ENCODE measurements at regions not wholly inside any gene's neighbourhood (a gene's known extent, or its start where the extent isn't known, plus 50 kb on each side); places are given as distances from the start of the nearest gene placed in this dataset.

DNA sequence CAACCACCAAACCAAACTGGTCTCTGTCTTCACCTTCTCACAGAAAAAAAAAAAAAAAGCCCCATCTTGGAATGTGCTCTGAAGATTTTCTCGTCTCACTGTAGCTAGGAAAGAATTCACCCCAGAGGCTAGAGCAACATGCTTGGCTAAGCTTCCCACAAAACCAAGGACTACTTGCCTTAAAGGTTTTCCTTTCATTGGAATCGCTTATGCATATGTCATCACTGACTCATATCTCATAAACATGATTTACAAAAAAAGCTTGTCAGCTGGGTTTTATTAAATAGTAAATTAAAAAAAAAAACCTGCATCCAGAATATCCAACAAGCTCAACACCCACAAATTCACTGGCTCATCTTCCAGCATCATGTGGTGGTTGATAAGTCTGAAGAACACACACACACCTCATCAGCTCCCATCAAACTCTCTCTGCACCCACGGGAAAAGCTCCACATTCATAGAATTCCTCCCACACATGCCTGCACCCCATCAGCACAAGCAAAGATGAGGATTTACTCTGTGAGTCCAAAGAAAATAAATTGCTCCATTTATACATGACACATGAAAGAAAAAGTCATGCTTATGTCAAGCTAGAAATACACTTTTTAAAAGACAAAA lies 182.0 kb upstream of the TRIB2 start:
- H3K27ac ChIP-seq (ENCODE audit: low read length), result no peak overlapping the region
- H3K4me1 ChIP-seq (ENCODE audit: insufficient read depth, low read length), result peaks cover 6% of the 10 kb centered on the region; the same call in 1 of the 2 replicates
- H3K9ac ChIP-seq (ENCODE audit: low read depth, low read length), result no peak overlapping the region
- H3K27me3 ChIP-seq (ENCODE audit: insufficient read depth, low read length), result no peaks in the 10 kb centered on the region
- no peaks in the 10 kb centered on the region for H3K9me3 ChIP-seq (ENCODE audit: insufficient read depth, low read depth, low read length)
- H3K36me3 ChIP-seq (ENCODE audit: insufficient read depth, low read depth, low read length), result no peaks in the 10 kb centered on the region
- H3K4me3 ChIP-seq (ENCODE audit: low read length), result no peak overlapping the region

DNA sequence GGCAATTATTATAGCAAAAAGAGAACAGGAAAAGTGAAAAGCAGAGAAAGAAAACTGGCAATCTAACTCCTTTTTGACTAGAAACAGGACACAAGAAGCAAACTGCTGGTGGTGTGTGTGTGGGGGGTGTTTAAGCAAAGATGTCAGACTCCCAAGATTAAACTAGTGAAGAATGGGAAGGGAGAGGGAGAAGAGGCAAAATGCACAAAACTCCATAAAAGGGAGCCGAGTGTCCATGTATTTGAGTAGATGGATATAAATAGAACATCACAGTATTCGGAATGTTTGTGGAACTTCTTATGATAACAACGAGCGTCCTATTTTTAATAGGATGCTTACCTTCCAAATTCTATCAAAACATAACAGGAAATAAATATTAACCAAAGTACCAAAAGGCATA lies 179.8 kb upstream of the TRIB2 start:
- Histone ChIP-seq H3K27me3 (ENCODE audit: insufficient read depth, low read length) (no peaks in the 10 kb centered on the region), H3K4me1 (ENCODE audit: insufficient read depth, low read length) (peaks cover 6% of the 10 kb centered on the region; the same call in 1 of the 2 replicates), H3K27ac (ENCODE audit: low read length) (no peak overlapping the region)

DNA sequence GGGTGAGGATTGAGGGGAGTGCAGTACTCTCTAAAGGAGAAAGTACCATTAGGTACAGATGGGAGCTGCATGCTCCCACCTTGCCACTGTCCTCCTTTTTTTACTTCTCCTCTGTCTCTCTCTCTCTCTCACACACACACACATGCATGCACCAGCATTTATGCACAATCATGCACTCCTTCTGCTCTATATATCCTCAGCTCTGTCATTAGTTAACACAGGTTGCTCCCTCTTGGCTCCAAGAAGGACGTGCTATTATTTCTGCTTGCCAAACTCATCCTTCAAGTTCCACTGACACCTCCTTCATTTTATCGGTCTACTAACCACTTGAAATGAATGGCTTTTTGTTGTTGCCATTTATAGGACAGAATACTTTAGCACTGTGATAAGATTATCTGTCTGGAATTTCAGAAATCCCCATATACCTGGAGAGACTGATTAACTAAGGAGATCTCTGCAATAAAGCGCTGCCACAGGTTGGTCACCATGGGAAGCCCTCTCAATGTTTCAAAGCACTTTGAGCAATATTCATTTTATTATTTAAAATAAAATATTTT lies 178.5 kb upstream of the TRIB2 start:
- no peaks in the 10 kb centered on the region for H3K27me3 ChIP-seq (ENCODE audit: insufficient read depth, low read length)
- H3K4me1 ChIP-seq (ENCODE audit: insufficient read depth, low read length), result peaks cover 6% of the 10 kb centered on the region; the same call in 1 of the 2 replicates
- no peak overlapping the region for H3K4me3 ChIP-seq (ENCODE audit: low read length)
- H3K9me3 ChIP-seq (ENCODE audit: insufficient read depth, low read depth, low read length), result no peaks in the 10 kb centered on the region
- no peaks in the 10 kb centered on the region for H3K36me3 ChIP-seq (ENCODE audit: insufficient read depth, low read depth, low read length)
- H3K9ac ChIP-seq (ENCODE audit: low read depth, low read length), result no peak overlapping the region
- H3K27ac ChIP-seq (ENCODE audit: low read length), result no peak overlapping the region

More for the DNA sequence above, 179.8 kb upstream of the TRIB2 start:
- Histone ChIP-seq H3K4me3 (ENCODE audit: low read length) (no peak overlapping the region), H3K9me3 (ENCODE audit: insufficient read depth, low read depth, low read length) (no peaks in the 10 kb centered on the region), H3K9ac (ENCODE audit: low read depth, low read length) (no peak overlapping the region), H3K36me3 (ENCODE audit: insufficient read depth, low read depth, low read length) (no peaks in the 10 kb centered on the region)

DNA sequence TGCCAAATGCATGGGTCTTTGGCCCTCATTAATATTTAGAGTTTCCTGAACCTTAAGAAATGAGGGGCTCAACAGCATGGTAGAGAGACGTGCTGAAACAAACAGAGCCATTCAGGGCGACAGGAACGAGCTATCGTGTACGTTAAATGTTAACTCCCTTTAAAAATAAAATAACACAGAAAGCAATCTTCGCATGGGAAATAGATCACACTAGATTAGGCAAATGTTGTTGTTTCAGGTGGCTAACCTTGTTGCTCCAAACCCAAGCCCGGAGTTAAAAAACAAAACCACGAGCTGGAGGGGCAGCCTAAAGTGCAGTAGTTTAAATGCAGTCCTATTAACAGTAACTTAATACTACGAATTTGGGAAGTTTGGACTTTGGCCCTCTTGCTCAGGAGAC lies 177.4 kb upstream of the TRIB2 start:
- no peak overlapping the region for H3K27ac ChIP-seq (ENCODE audit: low read length)
- H3K9ac ChIP-seq (ENCODE audit: low read depth, low read length), result no peak overlapping the region
- H3K4me3 ChIP-seq (ENCODE audit: low read length), result no peak overlapping the region
- H3K9me3 ChIP-seq (ENCODE audit: insufficient read depth, low read depth, low read length), result no peaks in the 10 kb centered on the region
- no peaks in the 10 kb centered on the region for H3K27me3 ChIP-seq (ENCODE audit: insufficient read depth, low read length)
- no peaks in the 10 kb centered on the region for H3K36me3 ChIP-seq (ENCODE audit: insufficient read depth, low read depth, low read length)
- peaks cover 3% of the 10 kb centered on the region; the same call in 1 of the 2 replicates for H3K4me1 ChIP-seq (ENCODE audit: insufficient read depth, low read length)

DNA sequence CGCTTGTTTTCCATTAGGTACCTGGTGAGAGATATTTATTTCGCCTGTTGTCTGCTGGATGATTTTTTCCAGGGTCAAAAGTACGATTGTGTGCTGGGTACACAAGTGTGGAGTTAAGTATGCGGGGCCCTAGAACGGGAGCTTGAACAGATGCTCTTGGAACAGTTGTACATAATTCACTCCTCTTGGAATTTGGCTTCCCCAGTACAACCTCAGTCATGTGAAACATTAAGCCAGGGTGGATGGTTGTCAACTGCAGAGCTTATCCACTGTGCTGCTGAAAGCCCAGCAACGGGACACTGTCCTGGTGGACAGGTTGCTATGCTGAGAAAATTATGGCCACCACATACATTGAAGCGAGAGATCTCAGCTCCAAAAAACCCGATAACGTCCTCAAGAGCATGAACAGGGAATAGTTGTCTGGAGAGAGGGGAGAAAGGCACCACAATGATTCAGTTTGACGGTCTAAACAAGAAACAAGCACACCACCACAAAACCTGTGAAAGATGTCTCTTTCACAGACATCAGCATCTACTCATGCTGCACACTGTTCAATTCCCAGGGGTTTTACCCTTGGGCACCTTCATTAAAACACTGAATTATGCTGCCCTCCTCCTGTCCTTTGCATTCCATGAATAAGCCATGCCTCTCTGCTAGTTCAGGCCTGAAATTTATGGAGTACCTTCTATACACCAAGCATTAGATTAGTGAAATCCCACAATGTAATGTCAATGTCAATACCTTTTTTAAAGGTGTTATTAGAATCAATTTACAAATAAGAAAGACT lies 176.8 kb upstream of the TRIB2 start:
- no peaks in the 10 kb centered on the region for H3K9me3 ChIP-seq (ENCODE audit: insufficient read depth, low read depth, low read length)
- H3K4me1 ChIP-seq (ENCODE audit: insufficient read depth, low read length), result 0 out of 2 replicates have a peak, but pooled peaks cover 2% of the 10 kb centered on the region
- no peak overlapping the region for H3K27ac ChIP-seq (ENCODE audit: low read length)
- no peaks in the 10 kb centered on the region for H3K36me3 ChIP-seq (ENCODE audit: insufficient read depth, low read depth, low read length)
- H3K9ac ChIP-seq (ENCODE audit: low read depth, low read length), result no peak overlapping the region
- H3K27me3 ChIP-seq (ENCODE audit: insufficient read depth, low read length), result no peaks in the 10 kb centered on the region
- H3K4me3 ChIP-seq (ENCODE audit: low read length), result no peak overlapping the region

DNA sequence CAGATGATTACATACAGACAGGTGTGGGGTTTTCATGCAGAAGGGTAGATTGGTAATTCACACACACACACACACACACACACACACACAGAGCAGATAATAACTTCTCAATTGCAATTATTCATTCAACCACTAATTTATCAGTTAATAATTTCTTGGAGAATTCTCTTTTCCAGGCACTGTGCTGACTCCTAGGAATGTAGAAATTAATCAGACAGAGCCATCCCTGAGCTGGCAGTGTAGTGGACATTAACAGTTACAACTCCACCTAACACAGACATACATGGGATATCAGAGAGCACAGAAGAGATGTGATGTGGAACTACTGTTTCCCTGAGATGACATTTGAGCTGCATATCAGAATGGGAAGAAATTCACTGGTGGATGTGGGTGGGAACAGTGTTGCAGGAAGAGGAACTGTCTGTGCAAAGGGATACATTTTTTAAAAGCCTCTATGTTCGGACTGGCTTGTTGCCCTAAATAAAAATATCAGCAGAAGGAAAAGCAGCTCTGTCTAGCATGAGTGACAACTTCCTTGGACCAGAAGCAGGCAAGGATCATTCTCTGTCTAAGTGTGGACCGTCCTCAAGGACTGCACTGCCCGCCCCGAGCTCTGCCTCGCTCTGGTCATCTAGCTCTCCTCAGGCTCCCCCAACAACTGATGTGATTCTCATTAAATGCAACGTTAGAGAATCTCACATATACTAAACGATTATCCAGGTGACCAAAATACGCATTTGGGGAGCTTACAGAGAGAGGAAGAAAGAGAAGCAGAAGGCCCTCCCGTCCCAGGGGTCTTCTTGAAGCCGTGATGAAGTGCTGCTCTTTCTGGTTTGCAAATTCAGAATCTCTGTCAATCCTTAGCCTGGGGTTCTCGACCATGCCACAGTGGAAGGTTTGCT lies 173.4 kb upstream of the TRIB2 start:
- no peak overlapping the region for H3K4me3 ChIP-seq (ENCODE audit: low read length)
- no peaks in the 10 kb centered on the region for H3K36me3 ChIP-seq (ENCODE audit: insufficient read depth, low read depth, low read length)
- H3K4me1 ChIP-seq (ENCODE audit: insufficient read depth, low read length), result no peaks in the 10 kb centered on the region
- H3K9ac ChIP-seq (ENCODE audit: low read depth, low read length), result no peak overlapping the region
- H3K27ac ChIP-seq (ENCODE audit: low read length), result no peak overlapping the region
- H3K9me3 ChIP-seq (ENCODE audit: insufficient read depth, low read depth, low read length), result no peaks in the 10 kb centered on the region
- H3K27me3 ChIP-seq (ENCODE audit: insufficient read depth, low read length), result no peaks in the 10 kb centered on the region

DNA sequence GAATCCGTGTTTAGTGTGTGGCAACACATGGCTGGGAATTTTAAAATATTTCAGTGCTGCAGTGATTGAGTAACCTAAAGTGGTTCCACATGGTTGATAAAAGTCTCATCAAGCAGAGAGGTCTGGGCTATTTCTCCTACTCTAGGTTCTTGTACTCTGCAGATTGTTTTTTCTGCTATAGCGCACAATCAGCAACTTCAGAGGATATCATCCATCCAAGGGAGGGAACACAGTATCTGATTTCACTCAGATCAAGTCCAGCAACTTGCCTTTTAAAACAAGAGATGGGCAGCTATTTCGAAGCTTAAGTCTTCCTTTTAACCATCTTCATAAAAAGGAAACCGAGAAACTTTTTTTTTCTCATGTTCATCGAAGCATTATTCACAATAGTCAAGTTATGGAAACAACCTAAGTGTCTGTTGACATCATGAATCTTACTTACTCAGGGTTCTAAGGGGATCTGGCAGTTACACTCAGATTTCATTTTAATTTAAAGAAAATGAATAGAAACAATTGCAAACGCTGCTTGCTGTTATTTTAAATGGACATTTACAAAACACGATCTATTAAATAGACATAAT lies 172.7 kb upstream of the TRIB2 start:
- no peaks in the 10 kb centered on the region for H3K36me3 ChIP-seq (ENCODE audit: insufficient read depth, low read depth, low read length)
- H3K9me3 ChIP-seq (ENCODE audit: insufficient read depth, low read depth, low read length), result no peaks in the 10 kb centered on the region
- 0 out of 2 replicates have a peak, but pooled peaks cover 5% of the 10 kb centered on the region for H3K4me1 ChIP-seq (ENCODE audit: insufficient read depth, low read length)
- no peak overlapping the region for H3K4me3 ChIP-seq (ENCODE audit: low read length)
- no peaks in the 10 kb centered on the region for H3K27me3 ChIP-seq (ENCODE audit: insufficient read depth, low read length)
- no peak overlapping the region for H3K27ac ChIP-seq (ENCODE audit: low read length)
- H3K9ac ChIP-seq (ENCODE audit: low read depth, low read length), result no peak overlapping the region

DNA sequence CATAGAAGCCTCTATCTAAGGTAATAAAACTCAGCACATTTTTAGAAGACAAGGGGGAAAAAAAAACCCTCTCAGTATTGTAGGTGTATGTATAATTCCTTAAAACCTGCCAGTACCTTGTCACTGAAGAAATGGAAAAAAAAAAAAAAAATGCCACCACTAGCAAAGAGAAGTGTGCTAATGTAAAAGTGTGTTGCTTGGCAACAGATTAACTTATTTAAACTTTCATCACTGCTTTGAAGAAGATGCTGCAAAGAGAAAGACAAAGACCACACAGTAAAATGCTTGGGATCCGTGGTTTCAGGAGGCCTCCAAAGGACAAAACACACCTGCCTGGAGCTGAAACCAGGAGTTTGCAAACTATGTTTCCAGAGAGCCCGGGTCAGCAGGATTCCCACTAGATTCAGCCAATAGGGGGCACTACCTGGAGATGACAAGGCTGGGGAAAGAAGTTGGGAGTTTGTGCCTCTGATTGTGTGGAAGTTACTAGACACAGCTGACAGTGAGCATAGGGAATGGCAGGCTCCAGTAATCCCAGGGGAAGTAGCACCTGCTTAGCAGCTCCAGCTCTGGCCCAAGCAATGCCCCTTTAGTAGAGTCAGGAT lies 169.1 kb upstream of the TRIB2 start:
- no peaks in the 10 kb centered on the region for H3K9me3 ChIP-seq (ENCODE audit: insufficient read depth, low read depth, low read length)
- no peaks in the 10 kb centered on the region for H3K27me3 ChIP-seq (ENCODE audit: insufficient read depth, low read length)
- no peak overlapping the region for H3K9ac ChIP-seq (ENCODE audit: low read depth, low read length)
- no peak overlapping the region for H3K27ac ChIP-seq (ENCODE audit: low read length)
- 0 out of 2 replicates have a peak, but pooled peaks cover 5% of the 10 kb centered on the region for H3K4me1 ChIP-seq (ENCODE audit: insufficient read depth, low read length)
- no peak overlapping the region for H3K4me3 ChIP-seq (ENCODE audit: low read length)
- H3K36me3 ChIP-seq (ENCODE audit: insufficient read depth, low read depth, low read length), result no peaks in the 10 kb centered on the region

DNA sequence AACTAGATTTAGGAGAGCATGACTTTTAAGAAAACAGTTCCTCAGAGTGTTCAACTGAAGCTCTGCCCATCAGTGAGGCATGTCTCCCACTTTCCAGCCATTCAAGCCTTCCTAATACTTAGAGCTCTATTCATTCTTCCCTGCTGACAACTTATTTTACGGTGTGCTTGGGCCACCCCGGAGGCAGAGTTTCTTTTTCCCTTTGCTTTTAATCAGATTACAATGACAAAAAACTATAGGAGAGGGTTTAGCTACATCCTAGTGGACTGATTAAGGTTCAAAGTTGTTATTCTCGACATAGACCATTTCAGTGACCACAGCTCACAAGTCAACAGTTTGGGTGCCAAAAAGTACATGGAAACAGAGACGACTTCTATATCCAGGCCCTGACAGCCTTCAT lies 167.8 kb upstream of the TRIB2 start:
- no peak overlapping the region for H3K27ac ChIP-seq (ENCODE audit: low read length)
- no peaks in the 10 kb centered on the region for H3K27me3 ChIP-seq (ENCODE audit: insufficient read depth, low read length)
- H3K9me3 ChIP-seq (ENCODE audit: insufficient read depth, low read depth, low read length), result no peaks in the 10 kb centered on the region
- H3K4me1 ChIP-seq (ENCODE audit: insufficient read depth, low read length), result 0 out of 2 replicates have a peak, but pooled peaks cover 5% of the 10 kb centered on the region
- no peaks in the 10 kb centered on the region for H3K36me3 ChIP-seq (ENCODE audit: insufficient read depth, low read depth, low read length)
- no peak overlapping the region for H3K4me3 ChIP-seq (ENCODE audit: low read length)
- H3K9ac ChIP-seq (ENCODE audit: low read depth, low read length), result no peak overlapping the region

DNA sequence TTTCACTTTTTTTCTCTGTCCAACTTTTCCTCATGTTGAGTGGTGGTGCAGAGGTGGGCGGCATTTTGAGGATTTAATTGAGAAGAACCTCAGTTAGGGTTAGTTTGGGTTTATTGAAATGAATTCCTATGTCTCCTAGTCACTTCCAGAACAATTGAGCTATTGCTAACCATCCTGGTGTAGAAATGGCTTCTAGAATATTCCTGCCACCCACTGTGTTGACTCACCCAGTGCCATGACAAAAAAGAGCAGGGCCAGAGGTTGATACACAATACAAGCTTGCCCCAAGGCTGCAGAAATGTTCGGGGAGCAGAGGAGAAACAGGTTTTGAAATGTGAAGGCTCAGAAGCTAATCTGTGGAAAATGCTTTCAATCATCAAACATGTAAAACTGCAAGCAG lies 167.1 kb upstream of the TRIB2 start:
- H3K27ac ChIP-seq (ENCODE audit: low read length), result no peak overlapping the region
- no peaks in the 10 kb centered on the region for H3K27me3 ChIP-seq (ENCODE audit: insufficient read depth, low read length)
- H3K4me1 ChIP-seq (ENCODE audit: insufficient read depth, low read length), result peaks cover 6% of the 10 kb centered on the region; the same call in 1 of the 2 replicates
- H3K36me3 ChIP-seq (ENCODE audit: insufficient read depth, low read depth, low read length), result no peaks in the 10 kb centered on the region
- H3K9ac ChIP-seq (ENCODE audit: low read depth, low read length), result no peak overlapping the region
- no peak overlapping the region for H3K4me3 ChIP-seq (ENCODE audit: low read length)
- no peaks in the 10 kb centered on the region for H3K9me3 ChIP-seq (ENCODE audit: insufficient read depth, low read depth, low read length)

DNA sequence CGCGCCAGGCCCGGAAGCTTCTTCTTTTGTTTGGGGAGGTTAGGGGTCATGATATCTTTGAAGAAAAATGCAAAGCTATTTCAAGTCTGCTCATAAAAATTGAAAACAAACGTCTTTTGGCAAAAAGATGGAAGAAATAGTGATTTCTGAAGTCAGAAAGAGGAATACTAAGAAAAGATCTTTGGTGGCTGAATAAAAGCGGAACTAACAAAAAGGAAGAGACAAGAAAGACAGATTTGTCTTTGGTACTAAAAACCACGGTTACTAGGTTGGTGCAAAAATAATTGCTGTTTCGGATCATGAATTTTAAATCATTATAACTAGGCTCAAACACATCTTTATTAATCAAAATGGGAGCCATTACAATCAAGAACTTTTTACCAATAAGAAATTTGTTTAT lies 164.6 kb upstream of the TRIB2 start:
- Histone ChIP-seq H3K9ac (ENCODE audit: low read depth, low read length) (no peak overlapping the region), H3K4me1 (ENCODE audit: insufficient read depth, low read length) (peaks cover 8% of the 10 kb centered on the region), H3K4me3 (ENCODE audit: low read length) (no peak overlapping the region), H3K27ac (ENCODE audit: low read length) (no peak overlapping the region), H3K36me3 (ENCODE audit: insufficient read depth, low read depth, low read length) (no peaks in the 10 kb centered on the region), H3K27me3 (ENCODE audit: insufficient read depth, low read length) (no peaks in the 10 kb centered on the region), H3K9me3 (ENCODE audit: insufficient read depth, low read depth, low read length) (no peaks in the 10 kb centered on the region)
